HG03469 (cell line): ENCODE measurements at regions not wholly inside any gene's neighbourhood (a gene's known extent, or its start where the extent isn't known, plus 50 kb on each side); places are given as distances from the start of the nearest gene placed in this dataset.
"Not testable (repeated sequence)": the region's sequence is repeated elsewhere in the genome, so short reads cannot be mapped to it uniquely, and the experiment has no call there.

Source experiments
- ATAC-seq: cut with Tn5 transposase; IDR thresholded peaks from one replicate; pipeline ENCODE4 v1.9.1; 2021; ENCODE audit warnings: mild to moderate bottlenecking, moderate library complexity, moderate number of reproducible peaks; ENCODE audit not compliant: unreplicated experiment

DNA sequence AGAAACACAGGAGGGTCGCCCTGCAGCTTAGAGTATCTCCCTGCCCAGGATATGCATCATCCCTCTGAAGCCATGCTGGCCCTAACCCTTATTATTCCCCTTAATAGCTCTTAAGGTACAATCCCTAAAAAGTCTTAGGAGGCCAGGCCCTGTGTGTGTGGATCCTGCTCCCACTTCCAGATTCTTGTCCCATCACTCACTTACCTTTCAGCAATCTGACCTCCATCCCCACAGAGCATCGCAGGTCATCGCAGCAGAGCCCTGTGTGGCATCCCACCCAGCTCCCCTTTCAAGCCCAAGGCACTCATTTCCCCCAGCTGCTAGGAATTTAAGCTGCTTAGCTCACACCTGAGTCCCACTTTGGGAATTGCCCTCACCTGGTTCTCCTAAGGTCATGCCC, 223.8 kb upstream of the SMLR1 start:
- no peak for ATAC-seq

DNA sequence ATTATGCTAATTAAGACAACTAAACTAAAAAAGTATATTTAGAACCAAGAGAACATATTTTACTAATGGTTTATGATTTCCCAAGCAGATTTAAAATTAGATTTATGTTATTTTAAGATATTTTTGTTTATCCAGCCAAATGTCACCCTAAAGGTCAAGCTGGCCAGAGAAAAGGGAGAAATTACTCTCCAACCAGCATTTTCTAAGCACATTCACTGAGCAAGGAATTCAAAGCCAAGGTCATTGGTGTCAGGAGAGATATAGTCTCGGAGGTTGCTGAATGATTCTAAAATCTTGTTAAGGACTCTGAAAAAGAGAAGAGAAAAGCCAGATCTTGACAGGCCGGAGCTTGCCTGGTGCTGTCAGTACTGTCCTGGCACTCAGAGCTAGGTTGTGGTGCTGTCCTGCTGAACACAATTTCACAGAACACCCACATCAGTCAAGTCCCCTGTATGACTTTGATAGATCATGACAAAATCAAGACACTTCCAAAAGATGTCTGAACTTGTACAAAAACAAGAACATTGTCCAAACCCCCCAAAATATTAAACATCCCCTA, 222.3 kb upstream of the SMLR1 start:
- ATAC-seq = no peak

- no peak for ATAC-seq
These were observed 216.9 kb upstream of the SMLR1 start for GRCh38 chr6:130610303-130610702.

DNA sequence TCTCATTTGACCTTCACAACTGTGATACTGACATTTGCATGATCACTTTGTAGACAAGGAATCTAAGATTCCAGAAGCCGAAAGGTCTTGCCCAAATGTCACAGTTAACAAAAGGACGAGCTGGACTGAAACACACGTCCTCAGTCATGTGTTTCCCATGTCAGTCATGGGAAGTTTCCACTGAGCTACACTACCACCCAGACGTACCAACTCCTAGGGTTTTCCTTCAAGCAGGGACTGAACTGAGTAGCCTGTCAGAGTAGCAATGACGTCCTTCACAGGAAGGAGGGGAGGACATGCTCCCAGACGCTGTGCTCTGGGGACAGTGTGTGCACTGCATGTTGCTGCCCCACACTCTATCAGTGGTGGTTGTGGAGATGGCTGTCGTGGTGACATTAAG, 215.8 kb upstream of the SMLR1 start:
- ATAC-seq = no peak

DNA sequence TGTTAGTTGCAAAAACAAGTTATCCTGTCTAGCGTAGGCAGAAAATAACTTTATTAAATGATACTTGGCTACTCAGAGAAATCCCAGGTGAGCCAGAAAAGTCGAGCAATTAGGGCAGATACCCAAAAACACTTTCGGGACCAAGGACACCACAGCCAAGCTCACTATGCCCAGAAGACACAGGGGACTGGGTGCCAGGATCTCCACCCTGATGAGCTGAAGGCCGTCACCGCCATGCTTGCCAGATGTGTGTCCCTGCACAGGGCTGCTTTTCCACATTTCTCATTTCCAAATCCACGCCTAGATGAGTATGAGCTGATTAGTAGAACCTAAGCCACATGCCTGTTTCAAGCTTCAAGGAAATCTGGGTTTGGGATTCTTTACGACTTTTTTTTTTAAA, 214.0 kb upstream of the SMLR1 start:
- no peak for ATAC-seq

- no peak for ATAC-seq
These were observed 211.4 kb upstream of the SMLR1 start for GRCh38 chr6:130615816-130616215.

GRCh38 chr6:130617658-130618057, 209.5 kb upstream of the SMLR1 start:
- no peak for ATAC-seq

- ATAC-seq = not testable (repeated sequence)
These were observed 208.4 kb upstream of the SMLR1 start for GRCh38 chr6:130618806-130619205.

GRCh38 chr6:130620338-130620781, 206.8 kb upstream of the SMLR1 start:
- no peak for ATAC-seq

DNA sequence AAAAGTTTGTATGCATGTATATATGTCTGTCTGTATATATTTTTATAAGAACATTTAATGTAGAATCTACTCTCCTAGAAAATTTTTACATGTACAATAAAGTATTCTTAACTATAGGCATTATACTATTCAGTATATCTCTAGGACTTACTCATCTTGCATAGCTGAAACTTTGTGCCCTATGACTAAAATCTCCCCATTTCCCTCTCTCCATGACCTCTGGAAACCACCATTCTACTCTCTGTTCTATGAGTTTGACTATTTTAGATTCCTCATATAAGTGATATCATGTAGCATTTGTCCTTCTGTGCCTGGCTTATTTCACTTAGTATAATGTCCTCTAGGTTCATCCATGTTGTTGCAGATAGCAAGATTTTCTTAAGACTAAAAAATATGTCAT, 205.1 kb upstream of the SMLR1 start:
- no peak for ATAC-seq

GRCh38 chr6:130624046-130624445, 203.2 kb upstream of the SMLR1 start:
- ATAC-seq = peak; percentile 33

- ATAC-seq = peak; percentile 82
These were observed 201.2 kb upstream of the SMLR1 start for GRCh38 chr6:130625825-130626527.

DNA sequence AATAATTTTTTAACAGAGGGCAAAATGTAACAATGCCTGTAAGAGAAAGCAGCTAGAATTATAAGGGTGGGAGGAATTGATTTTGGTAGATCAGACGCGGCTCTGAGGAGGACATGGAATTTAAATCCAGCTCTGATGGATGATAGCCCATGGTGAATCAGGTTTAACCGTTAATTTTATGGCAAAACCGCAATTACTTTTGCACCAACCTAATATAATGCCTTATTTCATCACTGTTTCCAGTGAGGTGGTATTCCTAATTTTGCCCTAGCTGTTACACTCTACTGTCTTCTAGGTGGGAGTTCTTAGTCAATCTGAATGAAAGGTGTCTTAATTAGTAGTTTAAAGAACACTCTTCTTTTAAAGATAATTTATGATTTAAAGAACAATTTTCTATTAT, 198.3 kb upstream of the SMLR1 start:
- no peak for ATAC-seq

- no peak for ATAC-seq
These were observed 197.6 kb upstream of the SMLR1 start for GRCh38 chr6:130629640-130630039.

- ATAC-seq = no peak
These were observed 194.9 kb upstream of the SMLR1 start for GRCh38 chr6:130632277-130632676.

DNA sequence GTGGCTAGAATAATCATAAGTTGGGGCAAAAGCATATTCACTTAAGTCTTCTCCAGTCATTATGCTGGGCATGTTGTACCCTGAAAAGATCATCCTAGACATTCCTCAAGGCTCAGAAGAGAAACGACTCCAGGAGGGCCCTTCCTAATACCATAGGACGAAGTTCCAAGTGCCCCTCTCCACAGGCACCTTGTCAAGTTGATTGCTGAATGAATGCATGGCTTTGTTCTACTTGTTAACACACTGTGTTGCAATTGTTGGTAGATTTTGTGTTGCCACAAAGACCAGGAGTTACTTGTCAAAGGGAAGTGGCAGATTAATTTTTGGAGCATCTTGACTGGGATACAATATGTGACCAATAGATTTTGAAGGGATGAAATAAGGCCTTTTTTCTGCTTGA, 194.3 kb upstream of the SMLR1 start:
- ATAC-seq = no peak

- ATAC-seq = no peak
These were observed 183.8 kb upstream of the SMLR1 start for GRCh38 chr6:130643361-130643760.

GRCh38 chr6:130644175-130644574, 183.0 kb upstream of the SMLR1 start:
- no peak for ATAC-seq

GRCh38 chr6:130644769-130645168, 182.4 kb upstream of the SMLR1 start:
- not testable (repeated sequence) for ATAC-seq

- ATAC-seq = no peak
These were observed 180.0 kb upstream of the SMLR1 start for GRCh38 chr6:130647246-130647645.

GRCh38 chr6:130655586-130655985, 171.6 kb upstream of the SMLR1 start:
- ATAC-seq = no peak

DNA sequence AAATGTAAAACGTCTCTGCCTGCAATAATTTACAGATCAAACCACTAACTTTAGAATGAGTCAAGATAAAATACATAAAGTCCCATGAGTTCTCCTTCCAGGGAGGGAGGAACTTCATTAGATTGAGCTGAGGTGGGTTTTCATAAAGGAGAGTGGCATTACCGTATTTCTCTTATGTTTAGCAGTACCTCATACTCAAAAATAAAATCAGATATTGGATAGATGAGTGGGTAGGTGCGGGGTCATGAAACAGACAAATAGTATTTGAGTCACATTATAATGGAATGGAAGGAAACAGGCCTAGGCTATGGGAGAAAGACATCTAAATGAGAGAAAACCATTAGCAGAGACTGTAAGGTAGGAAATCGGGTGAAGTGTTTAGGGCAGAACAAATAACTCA, 166.1 kb upstream of the SMLR1 start:
- ATAC-seq = no peak

DNA sequence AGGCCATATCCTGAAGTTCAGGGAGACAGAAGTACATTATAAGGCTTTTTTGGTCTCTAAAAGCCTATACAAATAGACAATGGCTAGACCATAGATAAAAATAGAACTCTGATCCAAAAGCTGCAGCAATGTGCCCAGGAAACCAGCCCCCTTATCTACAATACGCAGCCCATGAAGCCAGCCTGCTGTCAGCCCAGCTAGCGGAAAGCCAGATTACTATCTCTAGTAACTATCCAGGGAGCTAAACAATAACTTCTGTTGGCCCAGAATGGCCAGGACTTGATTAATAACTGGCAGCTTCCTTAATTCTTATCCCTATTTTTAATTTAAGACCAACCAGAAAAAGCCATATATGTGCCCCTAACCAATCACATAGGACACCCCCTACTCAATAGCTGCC, 160.4 kb upstream of the SMLR1 start:
- ATAC-seq = no peak
